HPDE6-E6E7 (cell line): ENCODE measurements at regions not wholly inside any gene's neighbourhood (a gene's known extent, or its start where the extent isn't known, plus 50 kb on each side); places are given as distances from the start of the nearest gene placed in this dataset.

Experiments used
- DNase-seq: peaks from one replicate; pipeline ENCODE4 v3.0.0; 2011; ENCODE audit warnings: missing footprints; ENCODE audit errors: extremely low spot score

- no peak for DNase-seq
Observed at GRCh38 chr3:72436863-72437592, 411.2 kb downstream of the SHQ1 start.

- no peak for DNase-seq
Observed at GRCh38 chr3:72434296-72434695, 413.9 kb downstream of the SHQ1 start.

GRCh38 chr3:72432246-72432645 is 416.0 kb downstream of the SHQ1 start:
- no peak for DNase-seq

- DNase-seq, result no peak
Observed at GRCh38 chr3:72429589-72430353, 418.5 kb downstream of the SHQ1 start.

GRCh38 chr3:72428803-72429202 is 419.4 kb downstream of the SHQ1 start:
- no peak for DNase-seq

- DNase-seq, result no peak
Observed at GRCh38 chr3:72427624-72428023, 420.6 kb downstream of the SHQ1 start.

GRCh38 chr3:72426618-72427397 is 421.4 kb downstream of the SHQ1 start:
- no peak for DNase-seq

- no peak for DNase-seq
Observed at GRCh38 chr3:72423643-72424042, 424.6 kb downstream of the SHQ1 start.

- DNase-seq, result no peak
Observed at GRCh38 chr3:72421786-72422185, 426.5 kb downstream of the SHQ1 start.

GRCh38 chr3:72421126-72421525 is 427.1 kb downstream of the SHQ1 start:
- no peak for DNase-seq

GRCh38 chr3:72418856-72419255 is 429.4 kb downstream of the SHQ1 start:
- no peak for DNase-seq

- DNase-seq, result no peak
Observed at GRCh38 chr3:72418244-72418643, 430.0 kb downstream of the SHQ1 start.

GRCh38 chr3:72414481-72415016 is 433.7 kb downstream of the SHQ1 start:
- DNase-seq, result no peak

- DNase-seq, result no peak
Observed at GRCh38 chr3:72413228-72413627, 435.0 kb downstream of the SHQ1 start.

- no peak for DNase-seq
Observed at GRCh38 chr3:72412340-72412956, 435.8 kb downstream of the SHQ1 start.

- DNase-seq, result no peak
Observed at GRCh38 chr3:72411843-72412242, 436.4 kb downstream of the SHQ1 start.

- no peak for DNase-seq
Observed at GRCh38 chr3:72411126-72411525, 437.1 kb downstream of the SHQ1 start.

- DNase-seq, result no peak
Observed at GRCh38 chr3:72408983-72409779, 439.1 kb downstream of the SHQ1 start.

- DNase-seq, result no peak
Observed at GRCh38 chr3:72407766-72408165, 440.5 kb downstream of the SHQ1 start.

GRCh38 chr3:72405943-72406566 is 442.2 kb downstream of the SHQ1 start:
- no peak for DNase-seq
